Hepatocyte (in vitro differentiated cells): ENCODE measurements at regions not wholly inside any gene's neighbourhood (a gene's known extent, or its start where the extent isn't known, plus 50 kb on each side); places are given as distances from the start of the nearest gene placed in this dataset.
A peak's percentile ranks its signal among the peaks of the same experiment; 100 is the strongest.

ENCODE experiments used
- DNase-seq: peaks from one replicate; pipeline ENCODE4 v3.0.0-alpha.2; 2016; ENCODE audit warnings: low spot score
- H2AFZ ChIP-seq: fragments of 200-600 bp; sonication (generic); 2 replicates; pipeline ENCODE4 v1.6.0; 2016; ENCODE audit warnings: antibody characterized with exemption, mild to moderate bottlenecking
- H3K27ac ChIP-seq: fragments of 200-600 bp; sonication (generic); 2 replicates; pipeline ENCODE4 v1.5.1; 2016; ENCODE audit warnings: mild to moderate bottlenecking
- H3K27me3 ChIP-seq: fragments of 200-600 bp; sonication (generic); 2 replicates; pipeline ENCODE4 v1.6.1; 2016
- H3K36me3 ChIP-seq: fragments of 200-600 bp; sonication (generic); replicated peaks from 2 replicates; pipeline ENCODE4 v1.5.1; 2016; ENCODE audit warnings: low read depth; ENCODE audit not compliant: insufficient read depth
- H3K4me1 ChIP-seq: fragments of 200-600 bp; sonication (generic); 2 replicates; pipeline ENCODE4 v1.5.1; 2016; ENCODE audit warnings: mild to moderate bottlenecking, moderate library complexity; ENCODE audit not compliant: insufficient read depth
- H3K4me2 ChIP-seq: fragments of 200-600 bp; sonication (generic); 2 replicates; pipeline ENCODE4 v1.6.0; 2016
- H3K4me3 ChIP-seq: fragments of 200-600 bp; sonication (generic); 2 replicates; pipeline ENCODE4 v1.5.1; 2016; ENCODE audit warnings: mild to moderate bottlenecking
- H3K79me2 ChIP-seq: fragments of 200-600 bp; sonication (generic); 2 replicates; pipeline ENCODE4 v1.6.0; 2017; ENCODE audit warnings: mild to moderate bottlenecking
- H3K9me2 ChIP-seq: fragments of 200-600 bp; sonication (generic); replicated peaks from 2 replicates; pipeline ENCODE4 v1.6.0; 2017; ENCODE audit warnings: mild to moderate bottlenecking; ENCODE audit not compliant: insufficient read depth
- H3K9me3 ChIP-seq: fragments of 200-600 bp; sonication (generic); 2 replicates; pipeline ENCODE4 v1.5.1; 2016; ENCODE audit warnings: low read depth, mild to moderate bottlenecking
- H4K20me1 ChIP-seq: fragments of 200-600 bp; sonication (generic); 2 replicates; pipeline ENCODE4 v1.6.0; 2016; ENCODE audit warnings: mild to moderate bottlenecking; ENCODE audit not compliant: insufficient read depth, poor library complexity, severe bottlenecking
- CTCF ChIP-seq: fragments of 200-600 bp; sonication (generic); IDR thresholded peaks from 2 replicates; pipeline ENCODE4 v1.5.1; 2016; ENCODE audit warnings: antibody characterized with exemption, mild to moderate bottlenecking; ENCODE audit not compliant: poor library complexity
- EZH2 ChIP-seq: fragments of 200-600 bp; sonication (generic); IDR thresholded peaks from 2 replicates; pipeline ENCODE4 v1.6.1; 2016; ENCODE audit warnings: antibody characterized with exemption, mild to moderate bottlenecking, borderline replicate concordance
- EZH2phosphoT487 ChIP-seq: fragments of 200-600 bp; sonication (generic); IDR thresholded peaks from one replicate; pipeline ENCODE4 v1.6.1; 2018; ENCODE audit warnings: antibody characterized with exemption, mild to moderate bottlenecking, low read depth, moderate library complexity; ENCODE audit not compliant: unreplicated experiment, severe bottlenecking
- WGBS: methylation state at CpG from one replicate; pipeline ENCODE4 v1.1.6; 2016; ENCODE audit warnings: low lambda C conversion rate; ENCODE audit errors: missing lambda C conversion rate; 5-methylcytosine and 5-hydroxymethylcytosine counted together

DNA sequence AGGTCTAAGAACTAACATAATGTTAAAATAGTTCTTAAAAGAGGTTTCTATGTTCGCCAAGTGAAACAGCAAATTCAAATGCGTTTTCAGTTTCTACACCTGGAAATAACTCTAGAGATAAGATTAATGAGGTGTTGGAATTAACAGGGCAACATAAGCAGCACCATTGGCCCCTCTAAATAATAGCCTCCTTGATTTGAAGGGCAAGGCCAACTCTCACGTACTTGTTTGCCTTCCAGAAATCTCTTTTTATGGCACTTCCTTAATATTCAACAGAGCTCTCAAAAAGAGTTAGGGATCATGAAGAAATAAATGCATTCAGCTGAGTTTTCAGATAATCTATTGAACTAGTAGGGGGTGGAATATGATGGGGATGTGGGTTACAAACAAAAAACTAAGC, 80.9 kb downstream of the AASDHPPT start:
- no peaks in the 10 kb centered on the region for H4K20me1 ChIP-seq
- 33% methylated on average over 3 of the region's 3 CpGs for WGBS
- no peaks in the 10 kb centered on the region for H3K9me2 ChIP-seq
- H3K36me3 ChIP-seq: no peaks in the 10 kb centered on the region
- no peaks in the 10 kb centered on the region for H3K9me3 ChIP-seq
- no peak for DNase-seq
- TF ChIP-seq EZH2phosphoT487: no peak
- no peak for TF ChIP-seq CTCF
- TF ChIP-seq EZH2: no peak
- peak overlapping the region; percentile 43 for H3K27ac ChIP-seq
- H3K4me2 ChIP-seq: peak overlapping the region; percentile 25
- H2AFZ ChIP-seq: no peak overlapping the region
- H3K27me3 ChIP-seq: no peaks in the 10 kb centered on the region
- no peaks in the 10 kb centered on the region for H3K79me2 ChIP-seq
- H3K4me1 ChIP-seq: peaks cover 24% of the 10 kb centered on the region
- H3K4me3 ChIP-seq: no peak overlapping the region

DNA sequence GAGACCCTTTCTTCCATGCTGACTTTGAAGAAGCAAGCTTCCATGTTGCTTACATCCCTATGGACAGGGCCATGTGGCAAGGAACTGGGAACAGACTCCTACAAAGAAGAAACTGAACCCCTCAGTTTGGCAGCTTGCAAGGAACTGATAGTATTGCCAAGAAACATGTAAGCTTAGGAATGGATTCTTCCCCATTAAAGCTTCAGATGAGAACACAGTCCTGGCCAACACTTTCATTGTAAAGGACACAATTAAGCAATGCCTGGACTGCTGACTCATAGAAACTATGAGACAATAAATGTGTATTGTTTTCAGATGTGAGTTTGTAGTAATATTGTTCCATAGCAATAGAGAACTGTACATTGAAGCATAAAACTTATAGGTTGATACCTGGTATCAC, 82.4 kb downstream of the AASDHPPT start:
- H3K27me3 ChIP-seq: no peaks in the 10 kb centered on the region
- no peak overlapping the region for H2AFZ ChIP-seq
- H3K4me1 ChIP-seq: peaks cover 24% of the 10 kb centered on the region
- no peak overlapping the region for H3K4me2 ChIP-seq
- H3K79me2 ChIP-seq: no peaks in the 10 kb centered on the region
- H3K27ac ChIP-seq: no peak overlapping the region
- no peaks in the 10 kb centered on the region for H3K9me3 ChIP-seq
- DNase-seq: no peak
- no peak overlapping the region for H3K4me3 ChIP-seq
- no peak for TF ChIP-seq EZH2phosphoT487
- no peak for TF ChIP-seq CTCF
- no peak for TF ChIP-seq EZH2
- H3K9me2 ChIP-seq: no peaks in the 10 kb centered on the region
- H4K20me1 ChIP-seq: no peaks in the 10 kb centered on the region
- no peaks in the 10 kb centered on the region for H3K36me3 ChIP-seq

- TF ChIP-seq EZH2phosphoT487 (no peak), CTCF (no peak), EZH2 (no peak)
- H3K4me1 ChIP-seq: peaks cover 24% of the 10 kb centered on the region
- H3K27me3 ChIP-seq: no peaks in the 10 kb centered on the region
- H3K27ac ChIP-seq: no peak overlapping the region
- no peak overlapping the region for H2AFZ ChIP-seq
- no peak for DNase-seq
- H3K4me3 ChIP-seq: no peak overlapping the region
- WGBS: 96% methylated on average over 7 of the region's 7 CpGs
- H3K9me3 ChIP-seq: no peaks in the 10 kb centered on the region
- H4K20me1 ChIP-seq: no peaks in the 10 kb centered on the region
- H3K79me2 ChIP-seq: no peaks in the 10 kb centered on the region
- H3K36me3 ChIP-seq: no peaks in the 10 kb centered on the region
- H3K4me2 ChIP-seq: no peak overlapping the region
- no peaks in the 10 kb centered on the region for H3K9me2 ChIP-seq
Measured at GRCh38 chr11:106160494-106160893, 83.0 kb downstream of the AASDHPPT start.
